GM12865 (cell line): ENCODE measurements at regions not wholly inside any gene's neighbourhood (a gene's known extent, or its start where the extent isn't known, plus 50 kb on each side); places are given as distances from the start of the nearest gene placed in this dataset.

ENCODE experiments used
- DNase-seq: peaks from one replicate; pipeline ENCODE4 v3.0.0; 2010; ENCODE audit warnings: low read depth
- H3K4me3 ChIP-seq: 2 replicates; pipeline ENCODE4 v1.5.1; 2011; ENCODE audit warnings: mild to moderate bottlenecking, low read depth, low read length, control low read depth
- TF ChIP-seq, protein P1 (sequence below): IDR thresholded peaks from 2 replicates; pipeline ENCODE4 v1.5.1; 2011; ENCODE audit warnings: low read length, control low read depth, low read depth, inconsistent platforms; ENCODE audit not compliant: insufficient read depth; ENCODE audit errors: missing control alignments

DNA sequence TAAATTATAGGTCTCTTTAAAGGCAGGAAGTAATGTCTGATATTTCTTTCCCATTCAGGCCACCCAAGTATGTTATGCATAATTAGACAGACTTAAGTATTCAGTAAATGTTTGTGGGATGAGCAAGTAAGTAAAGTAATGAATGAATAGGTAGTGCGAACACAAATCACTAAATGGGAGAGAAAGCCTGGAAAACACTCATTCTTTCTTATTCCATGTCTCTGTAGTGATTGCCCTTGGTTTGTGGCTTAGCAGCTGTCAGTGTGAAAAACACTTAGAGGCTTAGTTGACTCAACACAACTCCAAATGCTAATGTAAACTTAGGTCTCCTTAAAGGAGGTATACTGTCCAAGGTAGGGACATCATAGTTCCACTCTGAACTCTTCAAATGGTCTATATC is 182.5 kb downstream of the ZC3H11B start:
- TF ChIP-seq, protein P1, sequence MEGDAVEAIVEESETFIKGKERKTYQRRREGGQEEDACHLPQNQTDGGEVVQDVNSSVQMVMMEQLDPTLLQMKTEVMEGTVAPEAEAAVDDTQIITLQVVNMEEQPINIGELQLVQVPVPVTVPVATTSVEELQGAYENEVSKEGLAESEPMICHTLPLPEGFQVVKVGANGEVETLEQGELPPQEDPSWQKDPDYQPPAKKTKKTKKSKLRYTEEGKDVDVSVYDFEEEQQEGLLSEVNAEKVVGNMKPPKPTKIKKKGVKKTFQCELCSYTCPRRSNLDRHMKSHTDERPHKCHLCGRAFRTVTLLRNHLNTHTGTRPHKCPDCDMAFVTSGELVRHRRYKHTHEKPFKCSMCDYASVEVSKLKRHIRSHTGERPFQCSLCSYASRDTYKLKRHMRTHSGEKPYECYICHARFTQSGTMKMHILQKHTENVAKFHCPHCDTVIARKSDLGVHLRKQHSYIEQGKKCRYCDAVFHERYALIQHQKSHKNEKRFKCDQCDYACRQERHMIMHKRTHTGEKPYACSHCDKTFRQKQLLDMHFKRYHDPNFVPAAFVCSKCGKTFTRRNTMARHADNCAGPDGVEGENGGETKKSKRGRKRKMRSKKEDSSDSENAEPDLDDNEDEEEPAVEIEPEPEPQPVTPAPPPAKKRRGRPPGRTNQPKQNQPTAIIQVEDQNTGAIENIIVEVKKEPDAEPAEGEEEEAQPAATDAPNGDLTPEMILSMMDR: no peak
- DNase-seq: no peak
- H3K4me3 ChIP-seq: no peak overlapping the region

DNA sequence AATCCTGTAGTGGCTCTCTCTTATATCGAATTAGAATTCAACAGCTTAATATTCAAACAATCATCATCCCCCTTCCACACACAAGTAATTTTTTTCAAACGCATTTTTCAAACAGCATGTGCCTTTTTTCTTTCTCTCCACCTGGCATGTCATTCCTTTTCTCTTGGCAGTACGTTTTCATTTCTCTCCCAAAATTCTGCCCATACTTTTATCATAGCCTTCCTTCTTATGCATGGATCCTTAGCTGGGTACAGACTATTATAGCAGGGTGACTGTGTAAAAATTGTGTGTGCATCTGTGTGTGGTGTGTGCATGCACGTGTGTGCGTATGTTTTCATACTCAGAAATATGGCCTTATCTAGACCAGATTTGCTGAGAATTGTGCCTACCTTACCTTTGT is 184.3 kb downstream of the ZC3H11B start:
- no peak for DNase-seq
- H3K4me3 ChIP-seq: no peak overlapping the region
- TF ChIP-seq, protein P1: no peak

DNA sequence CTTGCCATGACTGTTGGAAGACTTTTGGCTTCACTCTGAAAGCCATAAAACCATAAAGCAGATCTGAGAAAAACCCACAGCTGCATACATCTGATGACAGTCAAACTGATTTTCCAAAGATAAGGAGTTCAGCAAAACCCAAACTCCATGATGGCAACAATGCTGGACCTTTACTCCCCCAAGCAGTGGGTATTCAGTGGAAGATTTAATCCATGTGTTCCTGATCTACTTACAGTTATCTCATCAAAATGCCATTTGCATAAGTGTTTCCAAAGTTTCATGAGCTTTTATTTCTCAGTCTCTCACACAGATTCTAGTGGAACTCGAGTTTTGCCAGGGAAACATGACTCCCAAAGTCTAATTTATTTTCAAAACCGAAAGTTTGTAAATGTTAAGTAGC is 184.9 kb downstream of the ZC3H11B start:
- TF ChIP-seq, protein P1: no peak
- no peak overlapping the region for H3K4me3 ChIP-seq
- DNase-seq: no peak

DNA sequence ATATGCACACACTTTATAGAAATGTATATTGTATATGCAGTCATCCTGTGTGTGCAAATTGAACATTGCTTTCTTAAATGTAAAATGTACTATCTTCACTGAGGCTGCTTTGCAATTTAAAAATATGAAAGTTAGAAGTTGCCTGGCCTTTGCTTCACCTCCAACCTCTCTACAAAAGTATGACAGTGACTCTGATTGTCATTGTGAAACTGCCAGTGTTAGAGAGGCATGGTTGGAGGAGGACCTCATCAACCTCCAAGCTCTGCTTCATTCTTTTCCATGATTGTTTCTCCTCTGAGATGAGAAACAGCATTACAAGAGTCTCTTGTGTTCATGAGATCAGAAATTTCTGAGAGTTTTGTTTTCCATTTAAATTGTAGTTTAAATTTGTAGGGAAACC is 185.5 kb downstream of the ZC3H11B start:
- TF ChIP-seq, protein P1: no peak
- H3K4me3 ChIP-seq: no peak overlapping the region
- DNase-seq: peak; percentile 49

DNA sequence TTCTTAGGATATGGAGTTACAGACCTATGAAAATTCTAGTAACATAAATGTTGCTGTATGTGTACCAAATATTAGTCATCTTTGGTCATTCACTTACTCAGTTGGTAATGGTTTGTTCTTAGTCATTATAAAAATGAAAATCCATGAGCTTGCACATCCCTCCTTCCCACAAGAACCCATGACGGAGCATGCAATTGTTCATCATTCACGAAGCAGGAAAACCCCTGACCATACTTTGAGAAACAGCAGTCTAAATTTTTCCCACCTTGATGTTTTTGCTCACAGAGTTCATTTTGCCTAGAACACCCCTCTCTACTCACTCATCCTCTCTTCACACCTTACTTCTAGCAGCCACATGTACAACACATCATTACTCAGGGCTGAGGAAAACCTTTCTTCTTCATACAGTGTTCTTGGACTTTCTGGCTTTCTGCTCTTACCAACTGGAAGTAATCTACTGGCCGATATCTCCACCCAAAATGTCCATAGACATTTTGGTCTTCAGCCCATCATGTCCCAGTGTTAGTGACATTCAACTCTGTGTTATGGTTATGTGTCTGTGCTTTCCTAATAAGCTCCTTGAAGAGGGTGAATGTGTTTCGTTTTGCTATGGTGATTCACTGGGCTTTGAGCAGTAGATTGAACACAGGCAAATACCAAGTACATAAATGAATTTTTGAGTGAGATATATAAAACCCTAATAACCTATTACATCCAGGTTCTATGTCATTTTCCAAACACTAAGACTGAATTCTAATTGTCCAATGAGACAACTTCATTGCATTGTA is 189.9 kb downstream of the ZC3H11B start:
- no peak overlapping the region; the same call in 1 of the 2 replicates for H3K4me3 ChIP-seq
- TF ChIP-seq, protein P1: no peak
- peak; percentile 77 for DNase-seq

DNA sequence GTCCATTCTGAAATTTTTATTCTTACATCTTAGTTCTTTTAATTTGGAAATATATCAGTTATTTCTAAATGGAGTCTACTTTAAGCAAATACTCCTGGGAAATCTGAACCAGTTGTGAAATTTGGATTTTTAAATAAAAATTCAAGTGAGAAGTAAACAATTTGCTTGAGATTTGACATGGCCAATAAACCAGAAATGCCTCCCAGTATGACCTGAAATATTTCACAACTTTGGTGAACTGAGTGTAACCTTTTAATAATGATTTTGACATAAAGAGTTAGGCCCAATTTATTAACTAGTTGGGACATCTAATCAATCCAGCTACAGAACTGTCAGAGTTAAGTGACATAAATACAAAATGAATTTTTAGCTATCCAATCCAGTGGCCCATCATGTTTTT is 192.0 kb downstream of the ZC3H11B start:
- no peak for DNase-seq
- TF ChIP-seq, protein P1: no peak

DNA sequence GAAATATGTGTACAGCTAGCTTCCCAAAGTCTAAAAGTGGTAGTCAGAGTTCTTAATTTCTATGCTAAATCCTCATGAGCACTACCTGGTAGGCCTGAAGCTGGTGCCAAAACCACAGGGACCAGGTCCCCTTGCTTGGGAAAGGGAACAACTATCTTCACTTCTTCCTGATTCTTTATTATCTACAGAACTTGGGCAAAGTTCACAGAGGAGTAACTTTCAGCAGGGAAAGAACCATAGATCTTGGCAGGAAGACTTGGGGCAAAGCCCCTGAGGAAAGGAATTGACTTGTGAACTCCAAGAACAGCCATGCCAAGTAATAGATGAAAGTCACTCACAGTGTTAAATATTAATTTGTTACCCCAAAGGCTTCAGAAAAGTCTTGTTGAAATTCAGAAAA is 193.0 kb downstream of the ZC3H11B start:
- DNase-seq: no peak
- no peak overlapping the region for H3K4me3 ChIP-seq
- TF ChIP-seq, protein P1: no peak

More for the DNA sequence above, 192.0 kb downstream of the ZC3H11B start:
- H3K4me3 ChIP-seq: no peak overlapping the region
